ENCODE measurements at regions not wholly inside any gene's neighbourhood (a gene's known extent, or its start where the extent isn't known, plus 50 kb on each side); places are given as distances from the start of the nearest gene placed in this dataset.

DNA sequence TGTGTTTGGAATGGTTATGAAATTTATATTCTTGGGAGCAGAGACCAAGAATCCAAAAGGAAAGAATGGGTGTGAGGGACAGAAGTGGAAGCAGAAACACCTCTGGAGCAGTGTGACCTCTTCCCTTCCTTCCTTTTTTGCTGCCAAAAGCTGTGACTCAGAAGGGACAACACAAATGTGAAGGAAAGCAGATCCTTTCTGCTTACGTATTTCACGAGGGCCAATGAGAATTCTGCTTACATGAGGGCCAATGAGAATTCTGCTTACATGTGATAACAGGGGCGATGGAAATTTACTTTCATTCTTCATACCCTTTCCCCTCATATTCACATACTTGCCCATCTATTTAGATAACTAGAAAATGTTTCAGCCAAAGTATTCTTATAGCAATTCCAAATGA lies 404.6 kb downstream of the PRDM5 start:
- TF ChIP-seq, protein P1, sequence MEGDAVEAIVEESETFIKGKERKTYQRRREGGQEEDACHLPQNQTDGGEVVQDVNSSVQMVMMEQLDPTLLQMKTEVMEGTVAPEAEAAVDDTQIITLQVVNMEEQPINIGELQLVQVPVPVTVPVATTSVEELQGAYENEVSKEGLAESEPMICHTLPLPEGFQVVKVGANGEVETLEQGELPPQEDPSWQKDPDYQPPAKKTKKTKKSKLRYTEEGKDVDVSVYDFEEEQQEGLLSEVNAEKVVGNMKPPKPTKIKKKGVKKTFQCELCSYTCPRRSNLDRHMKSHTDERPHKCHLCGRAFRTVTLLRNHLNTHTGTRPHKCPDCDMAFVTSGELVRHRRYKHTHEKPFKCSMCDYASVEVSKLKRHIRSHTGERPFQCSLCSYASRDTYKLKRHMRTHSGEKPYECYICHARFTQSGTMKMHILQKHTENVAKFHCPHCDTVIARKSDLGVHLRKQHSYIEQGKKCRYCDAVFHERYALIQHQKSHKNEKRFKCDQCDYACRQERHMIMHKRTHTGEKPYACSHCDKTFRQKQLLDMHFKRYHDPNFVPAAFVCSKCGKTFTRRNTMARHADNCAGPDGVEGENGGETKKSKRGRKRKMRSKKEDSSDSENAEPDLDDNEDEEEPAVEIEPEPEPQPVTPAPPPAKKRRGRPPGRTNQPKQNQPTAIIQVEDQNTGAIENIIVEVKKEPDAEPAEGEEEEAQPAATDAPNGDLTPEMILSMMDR (IDR thresholded peaks at IDR 0.05), result no peak
- no peak for TF ChIP-seq POLR2AphosphoS5 (IDR thresholded peaks at IDR 0.05)
- TF ChIP-seq EP300 (IDR thresholded peaks at IDR 0.05), result no peak
